Muscle of arm (tissue), 1 donor: ENCODE measurements at regions not wholly inside any gene's neighbourhood (a gene's known extent, or its start where the extent isn't known, plus 50 kb on each side); places are given as distances from the start of the nearest gene placed in this dataset.
"Not testable (repeated sequence)": the region's sequence is repeated elsewhere in the genome, so short reads cannot be mapped to it uniquely, and the experiment has no call there.

Source experiments
- DNase-seq: peaks from one replicate; pipeline ENCODE4 v3.0.0-alpha.2; 2013

DNA sequence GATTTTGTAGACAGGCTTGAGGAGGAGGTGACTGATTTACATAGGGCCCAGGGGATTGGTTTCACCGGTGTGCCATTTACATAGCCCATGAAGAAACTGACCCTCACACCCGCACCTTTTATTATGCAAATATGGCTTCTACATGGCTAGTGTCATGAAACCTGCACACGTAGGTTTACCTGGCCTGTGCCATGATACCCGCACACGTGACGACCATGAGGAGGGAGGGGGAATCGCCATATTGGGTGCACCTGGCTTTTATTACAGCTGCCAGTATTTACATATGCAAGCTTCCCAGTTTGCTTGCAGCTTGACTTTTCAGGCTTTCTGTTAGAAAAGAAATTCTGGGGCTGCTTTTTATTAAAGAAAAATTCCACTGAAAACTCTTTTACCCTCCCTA lies 359.7 kb downstream of the ADAM29 start:
- DNase-seq: no peak

DNA sequence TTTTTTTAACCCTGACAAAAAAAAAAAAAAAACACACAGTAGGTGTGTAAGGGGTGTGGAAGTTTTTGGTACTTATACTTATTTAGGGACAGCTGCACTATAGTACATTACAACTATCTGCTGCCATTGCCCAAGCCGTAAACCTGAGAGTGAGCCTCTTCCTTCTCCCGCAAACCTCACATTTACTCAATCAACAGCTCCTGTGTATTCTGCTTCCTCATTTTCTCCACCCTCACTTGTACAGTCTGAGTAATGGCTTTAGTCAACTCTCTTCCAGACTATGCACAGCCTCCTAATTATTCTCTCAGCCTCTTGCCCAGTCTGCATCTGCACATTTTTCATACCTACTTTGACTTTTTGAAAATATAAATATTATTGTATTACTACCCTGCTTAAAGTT lies 362.0 kb downstream of the ADAM29 start:
- no peak for DNase-seq

DNA sequence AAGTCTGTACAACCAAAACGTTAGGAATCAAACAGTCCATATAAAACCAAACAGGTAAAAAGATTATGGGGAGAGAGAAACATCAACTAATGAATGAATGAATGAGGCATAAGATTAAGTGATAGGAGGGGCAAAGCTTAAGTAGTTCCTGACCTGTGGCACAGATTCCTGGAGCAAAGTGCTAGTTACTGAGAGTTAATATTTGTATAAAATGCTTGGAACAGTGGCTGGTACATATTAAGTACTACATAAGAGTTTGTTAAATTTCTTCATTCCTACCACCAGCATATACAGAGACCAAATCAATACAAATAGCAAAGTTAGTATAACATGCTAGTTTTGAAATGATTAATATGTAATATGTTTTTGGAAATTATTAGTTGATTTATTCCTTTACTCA lies 363.7 kb downstream of the ADAM29 start:
- DNase-seq: no peak

GRCh38 chr4:175282407-175282806 lies 364.2 kb downstream of the ADAM29 start:
- DNase-seq: no peak

- no peak for DNase-seq
Measured at GRCh38 chr4:175290401-175290800, 372.2 kb downstream of the ADAM29 start.

- DNase-seq: no peak
Measured at GRCh38 chr4:175297965-175298565, 379.9 kb downstream of the ADAM29 start.

GRCh38 chr4:175306436-175306835 lies 388.3 kb downstream of the ADAM29 start:
- DNase-seq: no peak

DNA sequence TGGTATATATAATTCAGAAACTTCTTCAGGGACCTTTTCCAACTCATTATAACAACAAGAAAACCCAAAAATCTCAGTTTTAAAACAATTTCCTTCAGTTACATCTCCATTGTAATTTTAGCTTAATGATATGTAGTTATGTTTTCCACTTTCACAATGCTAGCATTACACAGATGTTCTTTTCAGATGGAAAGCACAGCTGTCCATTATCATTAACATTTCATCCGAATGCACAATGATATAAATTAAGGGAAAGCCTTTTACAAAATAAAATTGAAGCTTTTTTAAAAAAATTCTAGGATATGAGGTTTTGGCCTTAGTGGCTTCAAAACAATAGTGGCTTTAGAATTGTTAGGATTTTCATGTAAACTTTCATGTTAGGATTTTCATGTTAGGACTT lies 389.2 kb downstream of the ADAM29 start:
- no peak for DNase-seq

DNA sequence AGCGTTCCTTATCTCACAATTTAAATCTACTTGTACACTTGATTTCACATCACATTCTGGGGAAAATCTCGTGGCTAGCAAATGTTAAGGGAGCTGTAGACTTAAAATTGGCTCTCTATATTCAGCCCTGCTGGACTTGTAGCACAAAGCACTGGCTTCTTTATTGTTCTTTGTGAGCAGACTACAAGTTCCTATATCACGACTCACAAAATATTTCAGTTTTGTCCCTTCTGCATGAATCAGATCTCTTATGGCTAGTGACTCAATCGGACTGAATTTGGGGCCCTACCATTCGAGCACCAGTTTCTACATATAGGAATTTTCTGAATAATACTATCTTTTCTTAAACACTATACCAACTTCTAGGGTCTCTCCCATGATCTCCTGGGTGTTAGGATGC lies 390.1 kb downstream of the ADAM29 start:
- DNase-seq: no peak

GRCh38 chr4:175309041-175309440 lies 390.9 kb downstream of the ADAM29 start:
- no peak for DNase-seq

DNA sequence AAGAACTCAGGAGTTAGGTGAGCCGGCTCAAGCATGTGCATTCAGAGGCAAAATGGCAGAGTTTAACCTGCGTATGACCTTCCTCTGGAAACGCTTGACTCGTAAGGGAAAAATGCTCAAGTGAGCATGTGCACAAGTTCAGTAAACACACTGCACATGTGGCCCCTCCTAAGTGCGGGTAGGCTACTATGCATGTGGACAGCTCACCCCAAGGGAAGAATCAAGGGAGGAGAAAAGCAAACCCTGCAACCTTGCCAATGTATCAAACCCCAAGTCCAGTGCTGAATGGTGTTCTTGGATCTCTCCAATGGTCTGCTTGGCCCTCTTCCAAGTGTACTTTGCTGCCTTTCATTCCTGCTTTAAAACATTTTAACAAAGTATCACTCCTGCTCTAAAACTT lies 407.1 kb downstream of the ADAM29 start:
- peak; percentile 35 for DNase-seq

GRCh38 chr4:175326796-175327195 lies 408.6 kb downstream of the ADAM29 start:
- peak; percentile 14 for DNase-seq

- DNase-seq: no peak
Measured at GRCh38 chr4:175330236-175330635, 412.1 kb downstream of the ADAM29 start.

GRCh38 chr4:175330652-175331051 lies 412.5 kb downstream of the ADAM29 start:
- DNase-seq: no peak

DNA sequence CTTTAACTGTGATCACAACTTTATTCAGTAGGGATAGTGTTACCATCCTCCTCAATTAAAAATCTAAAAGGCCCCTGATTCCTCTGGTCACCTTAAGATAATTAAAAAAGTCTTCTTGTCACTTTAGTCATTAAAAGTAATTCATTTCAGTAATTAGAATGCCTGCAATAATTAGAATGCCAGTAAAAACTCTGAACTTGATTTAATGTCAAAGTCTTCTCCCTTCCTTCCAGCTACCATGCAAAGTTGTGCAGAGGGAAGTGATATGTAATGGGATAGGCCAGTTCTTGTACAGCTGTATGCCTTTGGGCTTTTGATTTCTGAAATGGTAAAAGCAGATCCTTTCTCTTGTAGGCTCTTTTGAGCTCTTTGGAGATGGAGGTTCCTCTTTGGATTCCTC lies 417.2 kb downstream of the ADAM29 start:
- no peak for DNase-seq

- not testable (repeated sequence) for DNase-seq
Measured at GRCh38 chr4:175336570-175336969, 418.4 kb downstream of the ADAM29 start.

DNA sequence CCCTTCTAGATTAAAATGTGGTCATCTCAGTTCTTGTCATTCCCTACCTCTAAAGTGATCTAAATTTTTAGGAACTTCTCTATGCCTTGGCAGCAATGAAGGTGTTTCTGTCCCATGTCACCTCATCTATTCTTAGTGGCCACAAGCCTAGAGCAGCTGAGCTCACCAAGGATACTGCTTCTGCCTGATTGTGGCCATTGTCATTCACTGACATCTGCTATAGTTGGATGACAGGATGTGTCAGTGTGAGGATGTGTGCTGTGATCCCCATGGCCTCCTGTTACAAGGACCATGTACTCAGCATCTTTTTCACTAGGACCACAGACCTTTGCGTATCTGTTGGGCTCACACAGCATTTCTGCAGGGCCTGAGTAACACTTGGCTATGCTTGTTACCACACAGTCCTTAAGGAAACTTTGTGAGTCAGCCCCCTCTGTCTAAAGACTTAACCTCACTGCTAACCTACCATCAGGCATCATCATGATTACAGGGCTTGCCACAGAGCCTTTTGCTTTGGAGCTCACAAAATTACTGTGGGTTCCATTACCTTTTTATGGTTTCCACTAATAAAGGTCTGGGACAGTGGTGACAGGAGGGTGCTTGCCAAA lies 421.0 kb downstream of the ADAM29 start:
- no peak for DNase-seq

- DNase-seq: no peak
Measured at GRCh38 chr4:175341203-175341755, 423.1 kb downstream of the ADAM29 start.

DNA sequence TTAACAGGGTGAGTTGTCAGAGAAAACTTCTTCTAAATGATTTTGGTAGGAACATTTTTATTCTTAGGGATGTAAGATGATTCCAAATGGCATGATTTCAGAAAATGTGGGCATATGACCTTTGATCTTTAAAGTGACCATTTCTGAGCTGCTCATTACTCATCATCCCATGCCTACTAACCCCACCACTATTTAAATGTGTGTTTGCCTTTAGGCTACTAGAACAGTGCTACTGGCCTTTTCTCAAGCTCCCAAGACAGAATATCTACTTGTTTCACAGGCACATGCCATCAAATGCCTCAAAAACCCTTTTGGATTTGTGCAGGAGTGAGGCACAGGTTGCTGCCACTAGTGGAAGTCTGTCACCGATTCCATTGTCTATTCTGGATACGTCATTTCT lies 428.2 kb downstream of the ADAM29 start:
- no peak for DNase-seq

- DNase-seq: no peak
Measured at GRCh38 chr4:175350246-175350645, 432.1 kb downstream of the ADAM29 start.

- DNase-seq: no peak
Measured at GRCh38 chr4:175351473-175351872, 433.3 kb downstream of the ADAM29 start.

GRCh38 chr4:175369087-175369486 lies 443.0 kb downstream of the GPM6A start:
- no peak for DNase-seq

GRCh38 chr4:175371091-175371490 lies 441.0 kb downstream of the GPM6A start:
- DNase-seq: no peak

DNA sequence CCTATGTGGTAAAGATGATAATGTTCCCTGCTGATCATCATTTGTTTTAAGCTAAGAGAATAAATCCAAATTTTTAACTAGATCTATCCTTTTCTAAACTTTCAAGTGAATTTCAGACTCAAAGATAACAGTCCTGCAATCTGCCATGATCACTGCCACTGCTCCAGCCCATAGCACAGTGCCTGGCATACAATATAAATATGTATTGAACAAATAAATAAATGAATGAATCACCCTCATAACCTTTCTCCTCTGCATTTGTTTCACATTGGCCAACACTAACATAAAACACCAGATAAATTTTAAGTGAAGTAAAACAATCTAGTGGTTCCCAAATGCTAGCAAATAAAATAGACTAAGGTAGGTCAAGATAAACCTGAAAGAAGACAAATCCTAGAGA lies 439.0 kb downstream of the GPM6A start:
- no peak for DNase-seq
